GM23248 (cell line): ENCODE measurements at regions not wholly inside any gene's neighbourhood (a gene's known extent, or its start where the extent isn't known, plus 50 kb on each side); places are given as distances from the start of the nearest gene placed in this dataset.

ENCODE experiments used
- DNase-seq: peaks from one replicate; pipeline ENCODE4 v3.0.0-alpha.2; 2015
- H2AFZ ChIP-seq: fragments of 200-600 bp; sonication (generic); 2 replicates; pipeline ENCODE4 v1.6.1; 2016; ENCODE audit warnings: antibody characterized with exemption
- H3F3A ChIP-seq: fragments of 200-600 bp; sonication (generic); 2 replicates; pipeline ENCODE4 v1.6.1; 2016; ENCODE audit warnings: mild to moderate bottlenecking, antibody characterized with exemption, mixed run types; ENCODE audit not compliant: insufficient read depth
- H3K27ac ChIP-seq: fragments of 200-600 bp; sonication (generic); 2 replicates; pipeline ENCODE4 v1.5.1; 2016; ENCODE audit warnings: mild to moderate bottlenecking
- H3K27me3 ChIP-seq: fragments of 200-600 bp; sonication (generic); replicated peaks from 2 replicates; pipeline ENCODE4 v1.6.1; 2016; ENCODE audit warnings: mild to moderate bottlenecking; ENCODE audit not compliant: insufficient read depth
- H3K36me3 ChIP-seq: fragments of 200-600 bp; sonication (generic); 2 replicates; pipeline ENCODE4 v1.6.1; 2016; ENCODE audit warnings: low read depth, mild to moderate bottlenecking
- H3K4me1 ChIP-seq: fragments of 200-600 bp; sonication (generic); 2 replicates; pipeline ENCODE4 v1.6.1; 2016; ENCODE audit warnings: mild to moderate bottlenecking; ENCODE audit not compliant: insufficient read depth
- H3K4me2 ChIP-seq: fragments of 200-600 bp; sonication (generic); one replicate; pipeline ENCODE4 v1.6.1; 2016; ENCODE audit warnings: mild to moderate bottlenecking; ENCODE audit not compliant: unreplicated experiment
- H3K4me3 ChIP-seq: fragments of 200-600 bp; sonication (generic); 2 replicates; pipeline ENCODE4 v1.5.1; 2016; ENCODE audit warnings: mild to moderate bottlenecking
- H3K79me2 ChIP-seq: fragments of 200-600 bp; sonication (generic); 2 replicates; pipeline ENCODE4 v1.6.1; 2016; ENCODE audit warnings: mild to moderate bottlenecking; ENCODE audit not compliant: insufficient read depth
- H3K9ac ChIP-seq: fragments of 200-600 bp; sonication (generic); 2 replicates; pipeline ENCODE4 v1.6.1; 2016; ENCODE audit warnings: mild to moderate bottlenecking
- H3K9me2 ChIP-seq: fragments of 200-600 bp; sonication (generic); 2 replicates; pipeline ENCODE4 v1.6.1; 2016; ENCODE audit warnings: mixed run types, mild to moderate bottlenecking, moderate library complexity; ENCODE audit not compliant: insufficient read depth
- H3K9me3 ChIP-seq: fragments of 200-600 bp; sonication (generic); one replicate; pipeline ENCODE4 v1.6.1; 2017; ENCODE audit warnings: low read depth
- H4K20me1 ChIP-seq: fragments of 200-600 bp; sonication (generic); 2 replicates; pipeline ENCODE4 v1.6.0; 2016; ENCODE audit not compliant: insufficient read depth
- EZH2 ChIP-seq: fragments of 200-600 bp; sonication (generic); IDR thresholded peaks from 2 replicates; pipeline ENCODE4 v1.6.1; 2018; ENCODE audit warnings: antibody characterized with exemption, mild to moderate bottlenecking; ENCODE audit not compliant: insufficient read depth, poor library complexity, severe bottlenecking
- EZH2phosphoT487 ChIP-seq: fragments of 200-600 bp; sonication (generic); IDR thresholded peaks from 2 replicates; pipeline ENCODE4 v1.6.1; 2018; ENCODE audit warnings: antibody characterized with exemption, moderate library complexity, mild to moderate bottlenecking, low read depth; ENCODE audit not compliant: insufficient read depth
- WGBS, 2 experiments: methylation state at CpG; one replicate each; pipeline ENCODE4 v1.1.6; 2015 to 2017; ENCODE audit warnings: low lambda C conversion rate in 2 of 2, low coverage in 1 of 2; ENCODE audit errors: missing lambda C conversion rate in 2 of 2; 5-methylcytosine and 5-hydroxymethylcytosine counted together
- in situ Hi-C: fragments of 300-500 bp; cut with MboI; formaldehyde crosslinking; loops from 2 replicates; pipeline ENCODE4 v1.15.0; 2020

- Histone ChIP-seq H3K9me3 (no peaks in the 10 kb centered on the region), H3K9me2 (no peaks in the 10 kb centered on the region), H3F3A (no peaks in the 10 kb centered on the region), H3K4me3 (no peak overlapping the region), H3K27ac (no peak overlapping the region), H4K20me1 (no peaks in the 10 kb centered on the region), H2AFZ (no peak overlapping the region), H3K9ac (no peak overlapping the region), H3K36me3 (no peaks in the 10 kb centered on the region), H3K27me3 (no peaks in the 10 kb centered on the region), H3K4me2 (no peak overlapping the region), H3K4me1 (no peaks in the 10 kb centered on the region), H3K79me2 (no peaks in the 10 kb centered on the region)
- TF ChIP-seq EZH2 (no peak), EZH2phosphoT487 (no peak)
- no peak for DNase-seq
- 81% methylated on average over 4 of the region's 4 CpGs for WGBS, 2 experiments
- in situ Hi-C loops = no loop called here
These were observed 202.4 kb upstream of the ZNF608 start for GRCh38 chr5:124948754-124949275.

GRCh38 chr5:124949862-124950261 lies 203.4 kb upstream of the ZNF608 start:
- Histone ChIP-seq H3K27me3 (no peaks in the 10 kb centered on the region), H3K27ac (no peak overlapping the region), H2AFZ (no peak overlapping the region), H3K9me3 (no peaks in the 10 kb centered on the region), H3F3A (no peaks in the 10 kb centered on the region), H3K4me3 (no peak overlapping the region), H3K4me1 (no peaks in the 10 kb centered on the region), H3K9me2 (no peaks in the 10 kb centered on the region), H3K9ac (no peak overlapping the region), H4K20me1 (no peaks in the 10 kb centered on the region), H3K4me2 (no peak overlapping the region), H3K36me3 (no peaks in the 10 kb centered on the region), H3K79me2 (no peaks in the 10 kb centered on the region)
- TF ChIP-seq EZH2 (no peak), EZH2phosphoT487 (no peak)
- no peak for DNase-seq
- WGBS, 2 experiments = 73 to 74% methylated on average over 4 of the region's 4 CpGs
- in situ Hi-C loops = no loop called here

- no peaks in the 10 kb centered on the region for H3K27me3 ChIP-seq
- no peaks in the 10 kb centered on the region for H3K9me3 ChIP-seq
- no peaks in the 10 kb centered on the region for H3K36me3 ChIP-seq
- H3F3A ChIP-seq = no peaks in the 10 kb centered on the region
- no peaks in the 10 kb centered on the region for H4K20me1 ChIP-seq
- H3K4me3 ChIP-seq = no peak overlapping the region
- H3K79me2 ChIP-seq = no peaks in the 10 kb centered on the region
- in situ Hi-C loops = no loop called here
- DNase-seq = no peak
- no peaks in the 10 kb centered on the region for H3K9me2 ChIP-seq
- H3K27ac ChIP-seq = no peak overlapping the region
- no peak for TF ChIP-seq EZH2
- no peak for TF ChIP-seq EZH2phosphoT487
- no peaks in the 10 kb centered on the region for H3K4me1 ChIP-seq
- H3K4me2 ChIP-seq = no peak overlapping the region
- no peak overlapping the region for H2AFZ ChIP-seq
- WGBS, 2 experiments = 88 to 98% methylated on average over 3 of the region's 3 CpGs
- H3K9ac ChIP-seq = no peak overlapping the region
These were observed 204.7 kb upstream of the ZNF608 start for GRCh38 chr5:124951105-124951504.

- H3F3A ChIP-seq = no peaks in the 10 kb centered on the region
- in situ Hi-C loops = no loop called here
- no peaks in the 10 kb centered on the region for H3K79me2 ChIP-seq
- H3K4me2 ChIP-seq = no peak overlapping the region
- no peak overlapping the region for H3K9ac ChIP-seq
- no peaks in the 10 kb centered on the region for H3K27me3 ChIP-seq
- H3K9me2 ChIP-seq = no peaks in the 10 kb centered on the region
- H3K27ac ChIP-seq = no peak overlapping the region
- 95 to 98% methylated on average over 3 of the region's 3 CpGs for WGBS, 2 experiments
- H3K36me3 ChIP-seq = no peaks in the 10 kb centered on the region
- TF ChIP-seq EZH2 (no peak), EZH2phosphoT487 (no peak)
- no peaks in the 10 kb centered on the region for H3K9me3 ChIP-seq
- no peaks in the 10 kb centered on the region for H3K4me1 ChIP-seq
- H4K20me1 ChIP-seq = no peaks in the 10 kb centered on the region
- no peak overlapping the region for H2AFZ ChIP-seq
- no peak overlapping the region for H3K4me3 ChIP-seq
- DNase-seq = no peak
These were observed 205.2 kb upstream of the ZNF608 start for GRCh38 chr5:124951661-124952060.

- H3K27ac ChIP-seq = no peak overlapping the region
- no peak overlapping the region for H3K4me2 ChIP-seq
- no peak overlapping the region for H3K9ac ChIP-seq
- in situ Hi-C loops = no loop called here
- H3K4me3 ChIP-seq = no peak overlapping the region
- no peaks in the 10 kb centered on the region for H3K36me3 ChIP-seq
- no peaks in the 10 kb centered on the region for H3F3A ChIP-seq
- no peaks in the 10 kb centered on the region for H3K9me3 ChIP-seq
- no peaks in the 10 kb centered on the region for H3K9me2 ChIP-seq
- 92 to 96% methylated on average over 7 of the region's 7 CpGs for WGBS, 2 experiments
- TF ChIP-seq EZH2phosphoT487 (no peak), EZH2 (no peak)
- no peak for DNase-seq
- H3K79me2 ChIP-seq = no peaks in the 10 kb centered on the region
- H3K27me3 ChIP-seq = no peaks in the 10 kb centered on the region
- H3K4me1 ChIP-seq = no peaks in the 10 kb centered on the region
- H2AFZ ChIP-seq = no peak overlapping the region
- H4K20me1 ChIP-seq = no peaks in the 10 kb centered on the region
These were observed 205.6 kb upstream of the ZNF608 start for GRCh38 chr5:124952079-124952478.
